Vagina (tissue), 2 donors: ENCODE measurements at regions not wholly inside any gene's neighbourhood (a gene's known extent, or its start where the extent isn't known, plus 50 kb on each side); places are given as distances from the start of the nearest gene placed in this dataset.

Experiments used
- CTCF ChIP-seq, 3 experiments: fragments of 450-650 bp in 2 of 3; fragments of 200-600 bp in 1 of 3; sonication (generic) in 1 of 3; IDR thresholded peaks; one replicate each; pipeline ENCODE4 v1.5.1; 2017 to 2019; ENCODE audit warnings: antibody characterized with exemption in 3 of 3, mild to moderate bottlenecking in 2 of 3, moderate library complexity in 2 of 3
- POLR2A ChIP-seq, 2 donors: fragments of 450-650 bp; IDR thresholded peaks; one replicate each; pipeline ENCODE4 v1.6.1; 2017; ENCODE audit warnings: antibody characterized with exemption in 2 of 2, mild to moderate bottlenecking in 2 of 2, moderate library complexity in 2 of 2
- POLR2AphosphoS5 ChIP-seq, 2 donors: sonication (generic); formaldehyde crosslinking; IDR thresholded peaks; one replicate each; pipeline ENCODE4 v1.9.0; 2017; ENCODE audit warnings: antibody characterized with exemption in 2 of 2, mild to moderate bottlenecking in 2 of 2, low read depth in 1 of 2; ENCODE audit not compliant: insufficient read depth in 1 of 2

- TF ChIP-seq POLR2A (IDR thresholded peaks at IDR 0.05) (no peak), CTCF (IDR thresholded peaks at IDR 0.05) (no peak), POLR2AphosphoS5 (IDR thresholded peaks at IDR 0.05; ENCODE audit: insufficient read depth in 1 of 2, low read depth in 1 of 2) (no peak)
Observed at GRCh38 chr2:65565681-65566080, 133.3 kb upstream of the SPRED2 start.
